ENCODE measurements at regions not wholly inside any gene's neighbourhood (a gene's known extent, or its start where the extent isn't known, plus 50 kb on each side); places are given as distances from the start of the nearest gene placed in this dataset.

GRCh38 chr16:77553130-77553529 is 118.3 kb upstream of the ADAMTS18 start:
- H3K27me3 ChIP-seq (replicated peaks; ENCODE audit: insufficient read depth), result no peaks in the 10 kb centered on the region; the same call in none of the 2 replicates

GRCh38 chr16:77555126-77555525 is 120.3 kb upstream of the ADAMTS18 start:
- H4K20me1 ChIP-seq (ENCODE audit: insufficient read depth), result no peaks in the 10 kb centered on the region
- no peaks in the 10 kb centered on the region for H3K79me2 ChIP-seq (ENCODE audit: insufficient read depth)
- H3K36me3 ChIP-seq (ENCODE audit: low read depth), result no peaks in the 10 kb centered on the region
- no peak overlapping the region for H3K4me2 ChIP-seq (ENCODE audit: unreplicated experiment)
- in situ Hi-C loops (cut with MboI), result no loop called here
- no peak overlapping the region for H3K4me3 ChIP-seq
- no peak overlapping the region for H3K9ac ChIP-seq
- H3K9me2 ChIP-seq (ENCODE audit: insufficient read depth), result no peaks in the 10 kb centered on the region
- H3K27me3 ChIP-seq (replicated peaks; ENCODE audit: insufficient read depth), result no peaks in the 10 kb centered on the region; the same call in none of the 2 replicates
- H3K4me1 ChIP-seq (ENCODE audit: insufficient read depth), result 0 out of 2 replicates have a peak, but pooled peaks cover 6% of the 10 kb centered on the region
- WGBS, 2 experiments (ENCODE audit: low coverage in 1 of 2, low lambda C conversion rate in 2 of 2, missing lambda C conversion rate in 2 of 2), result 66 to 74% methylated on average over 1 of the region's 1 CpG
- H2AFZ ChIP-seq, result no peak overlapping the region
- no peak for DNase-seq
- H3F3A ChIP-seq (ENCODE audit: insufficient read depth), result peaks cover 5% of the 10 kb centered on the region; the same call in 1 of the 2 replicates
- no peak overlapping the region for H3K27ac ChIP-seq
- no peak for TF ChIP-seq EZH2phosphoT487 (IDR thresholded peaks at IDR 0.05; ENCODE audit: insufficient read depth, low read depth)
- H3K9me3 ChIP-seq (ENCODE audit: low read depth), result no peaks in the 10 kb centered on the region

More at GRCh38 chr16:77553130-77553529, 118.3 kb upstream of the ADAMTS18 start:
- Histone ChIP-seq H3F3A (ENCODE audit: insufficient read depth) (peaks cover 5% of the 10 kb centered on the region; the same call in 1 of the 2 replicates), H3K4me2 (ENCODE audit: unreplicated experiment) (no peak overlapping the region), H2AFZ (no peak overlapping the region), H3K79me2 (ENCODE audit: insufficient read depth) (no peaks in the 10 kb centered on the region), H3K9ac (no peak overlapping the region), H4K20me1 (ENCODE audit: insufficient read depth) (no peaks in the 10 kb centered on the region), H3K9me2 (ENCODE audit: insufficient read depth) (no peaks in the 10 kb centered on the region), H3K4me3 (no peak overlapping the region), H3K4me1 (ENCODE audit: insufficient read depth) (peaks cover 12% of the 10 kb centered on the region; the same call in 1 of the 2 replicates), H3K9me3 (ENCODE audit: low read depth) (no peaks in the 10 kb centered on the region), H3K36me3 (ENCODE audit: low read depth) (no peaks in the 10 kb centered on the region), H3K27ac (no peak overlapping the region)
- DNase-seq, result no peak
- 84 to 90% methylated on average over 9 of the region's 9 CpGs for WGBS, 2 experiments (ENCODE audit: low coverage in 1 of 2, low lambda C conversion rate in 2 of 2, missing lambda C conversion rate in 2 of 2)
- in situ Hi-C loops (cut with MboI), result no loop called here
- no peak for TF ChIP-seq EZH2phosphoT487 (IDR thresholded peaks at IDR 0.05; ENCODE audit: insufficient read depth, low read depth)
- TF ChIP-seq EZH2 (IDR thresholded peaks at IDR 0.05; ENCODE audit: insufficient read depth, poor library complexity, severe bottlenecking), result no peak

- 79 to 90% methylated on average over 12 of the region's 12 CpGs for WGBS, 2 experiments (ENCODE audit: low coverage in 1 of 2, low lambda C conversion rate in 2 of 2, missing lambda C conversion rate in 2 of 2)
- peaks cover 5% of the 10 kb centered on the region; the same call in 1 of the 2 replicates for H3F3A ChIP-seq (ENCODE audit: insufficient read depth)
- no peak for DNase-seq
Observed at GRCh38 chr16:77555791-77556190, 121.0 kb upstream of the ADAMTS18 start.

GRCh38 chr16:77556201-77556873 is 121.5 kb upstream of the ADAMTS18 start:
- WGBS, 2 experiments (ENCODE audit: low coverage in 1 of 2, low lambda C conversion rate in 2 of 2, missing lambda C conversion rate in 2 of 2), result 67 to 72% methylated on average over 10 of the region's 10 CpGs
- in situ Hi-C loops (cut with MboI), result no loop called here

More at GRCh38 chr16:77555791-77556190, 121.0 kb upstream of the ADAMTS18 start:
- Histone ChIP-seq H3K4me3 (no peak overlapping the region), H3K27me3 (replicated peaks; ENCODE audit: insufficient read depth) (no peaks in the 10 kb centered on the region; the same call in none of the 2 replicates), H3K9ac (no peak overlapping the region), H2AFZ (no peak overlapping the region), H3K4me1 (ENCODE audit: insufficient read depth) (0 out of 2 replicates have a peak, but pooled peaks cover 6% of the 10 kb centered on the region), H3K36me3 (ENCODE audit: low read depth) (no peaks in the 10 kb centered on the region), H3K9me2 (ENCODE audit: insufficient read depth) (no peaks in the 10 kb centered on the region), H3K9me3 (ENCODE audit: low read depth) (no peaks in the 10 kb centered on the region), H3K27ac (no peak overlapping the region), H3K4me2 (ENCODE audit: unreplicated experiment) (no peak overlapping the region), H3K79me2 (ENCODE audit: insufficient read depth) (no peaks in the 10 kb centered on the region), H4K20me1 (ENCODE audit: insufficient read depth) (no peaks in the 10 kb centered on the region)
- in situ Hi-C loops (cut with MboI), result no loop called here
- no peak for TF ChIP-seq EZH2 (IDR thresholded peaks at IDR 0.05; ENCODE audit: insufficient read depth, poor library complexity, severe bottlenecking)
- no peak for TF ChIP-seq EZH2phosphoT487 (IDR thresholded peaks at IDR 0.05; ENCODE audit: insufficient read depth, low read depth)

More at GRCh38 chr16:77556201-77556873, 121.5 kb upstream of the ADAMTS18 start:
- Histone ChIP-seq H3K9me3 (ENCODE audit: low read depth) (no peaks in the 10 kb centered on the region), H3K9ac (no peak overlapping the region), H3K4me1 (ENCODE audit: insufficient read depth) (0 out of 2 replicates have a peak, but pooled peaks cover 5% of the 10 kb centered on the region), H3K36me3 (ENCODE audit: low read depth) (no peaks in the 10 kb centered on the region), H3K79me2 (ENCODE audit: insufficient read depth) (no peaks in the 10 kb centered on the region), H3K4me3 (no peak overlapping the region), H3K27ac (no peak overlapping the region), H4K20me1 (ENCODE audit: insufficient read depth) (no peaks in the 10 kb centered on the region), H3K4me2 (ENCODE audit: unreplicated experiment) (no peak overlapping the region), H2AFZ (no peak overlapping the region), H3K27me3 (replicated peaks; ENCODE audit: insufficient read depth) (no peaks in the 10 kb centered on the region; the same call in none of the 2 replicates), H3F3A (ENCODE audit: insufficient read depth) (peaks cover 4% of the 10 kb centered on the region; the same call in 1 of the 2 replicates), H3K9me2 (ENCODE audit: insufficient read depth) (no peaks in the 10 kb centered on the region)
- TF ChIP-seq EZH2 (IDR thresholded peaks at IDR 0.05; ENCODE audit: insufficient read depth, poor library complexity, severe bottlenecking), result no peak
- no peak for TF ChIP-seq EZH2phosphoT487 (IDR thresholded peaks at IDR 0.05; ENCODE audit: insufficient read depth, low read depth)
- DNase-seq, result no peak

Measured in GM23248 (cell line).